HUES48 (cell line): ENCODE measurements at regions not wholly inside any gene's neighbourhood (a gene's known extent, or its start where the extent isn't known, plus 50 kb on each side); places are given as distances from the start of the nearest gene placed in this dataset.

ENCODE experiments used
- H3K27ac ChIP-seq: one replicate; pipeline ENCODE4 v1.7.0; 2013; ENCODE audit warnings: low read depth, low read length, inconsistent platforms
- H3K27me3 ChIP-seq: 2 replicates; pipeline ENCODE4 v1.6.1; 2013; ENCODE audit warnings: mild to moderate bottlenecking, low read length; ENCODE audit not compliant: control insufficient read depth, insufficient read depth
- H3K36me3 ChIP-seq: 2 replicates; pipeline ENCODE4 v1.6.1; 2013; ENCODE audit warnings: low read length; ENCODE audit not compliant: control insufficient read depth, insufficient read depth
- H3K4me1 ChIP-seq: 2 replicates; pipeline ENCODE4 v1.6.1; 2013; ENCODE audit warnings: mild to moderate bottlenecking, low read length; ENCODE audit not compliant: control insufficient read depth, insufficient read depth
- H3K4me3 ChIP-seq: 2 replicates; pipeline ENCODE4 v1.5.1; 2013; ENCODE audit warnings: mild to moderate bottlenecking, low read depth, low read length
- H3K9ac ChIP-seq: 2 replicates; pipeline ENCODE4 v1.6.1; 2013; ENCODE audit warnings: mild to moderate bottlenecking, low read depth, low read length, moderate library complexity
- H3K9me3 ChIP-seq: 2 replicates; pipeline ENCODE4 v1.6.1; 2013; ENCODE audit warnings: low read length; ENCODE audit not compliant: control insufficient read depth, insufficient read depth

DNA sequence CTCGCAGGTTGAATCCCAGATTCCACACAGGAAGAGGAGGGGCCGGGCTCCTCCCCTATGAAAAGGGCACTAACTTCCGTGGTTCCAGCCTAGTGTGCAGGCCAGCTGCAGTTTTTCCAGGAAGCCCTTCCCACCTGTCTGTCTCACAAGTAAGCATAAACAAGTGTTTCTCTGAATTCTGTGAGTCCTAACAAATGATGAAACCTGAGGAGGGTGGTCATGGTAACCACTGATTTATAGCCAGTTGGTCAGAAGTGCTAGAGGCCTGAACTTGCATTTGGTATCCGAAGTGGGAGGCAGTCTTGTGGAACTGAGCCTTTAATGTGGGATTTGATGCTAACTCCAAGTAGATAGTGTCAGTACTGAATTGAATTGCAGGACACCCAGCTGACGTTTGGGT is 54.7 kb upstream of the STEAP4 start:
- H3K36me3 ChIP-seq = no peaks in the 10 kb centered on the region
- H3K9me3 ChIP-seq = no peaks in the 10 kb centered on the region
- H3K4me3 ChIP-seq = no peak overlapping the region
- H3K4me1 ChIP-seq = peaks cover 7% of the 10 kb centered on the region
- H3K27ac ChIP-seq = no peak overlapping the region
- no peak overlapping the region for H3K9ac ChIP-seq
- no peaks in the 10 kb centered on the region for H3K27me3 ChIP-seq

DNA sequence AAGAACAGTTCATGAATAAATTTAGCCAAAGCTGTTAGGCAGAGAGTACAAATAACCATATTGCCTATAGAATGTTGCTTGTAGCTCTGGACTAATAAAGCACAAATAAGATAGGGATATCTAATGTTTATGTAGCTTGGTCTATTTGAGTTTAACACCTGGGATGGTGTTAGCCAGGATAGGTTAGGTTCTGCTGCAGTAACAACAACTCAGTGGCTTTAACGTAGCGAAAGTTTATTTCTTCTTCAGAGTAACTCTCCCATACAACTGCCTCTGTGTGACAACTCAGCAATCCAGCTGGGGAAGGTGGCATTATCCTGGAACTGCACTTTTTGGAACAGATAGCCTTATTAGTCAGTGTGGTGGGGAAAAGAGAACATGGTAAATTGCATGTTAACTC is 52.2 kb upstream of the STEAP4 start:
- H3K4me3 ChIP-seq = no peak overlapping the region
- no peaks in the 10 kb centered on the region for H3K36me3 ChIP-seq
- no peaks in the 10 kb centered on the region for H3K9me3 ChIP-seq
- peaks cover 5% of the 10 kb centered on the region for H3K4me1 ChIP-seq
- no peak overlapping the region for H3K27ac ChIP-seq
- no peak overlapping the region for H3K9ac ChIP-seq
- H3K27me3 ChIP-seq = no peaks in the 10 kb centered on the region

DNA sequence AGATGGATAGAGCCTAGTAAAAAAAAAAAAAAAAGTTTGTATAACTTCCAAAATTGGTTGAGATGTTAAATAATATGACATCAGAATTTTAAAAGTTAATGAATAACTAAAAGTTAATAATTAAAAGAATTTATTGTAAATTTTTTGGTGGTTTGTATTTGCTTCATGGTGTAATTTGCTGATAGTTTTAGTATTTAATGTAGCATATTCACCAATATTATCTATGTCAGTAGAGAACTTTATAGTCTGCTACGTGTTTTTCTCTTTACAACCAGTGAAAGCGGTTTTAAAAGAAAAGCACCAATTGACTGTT is 51.8 kb upstream of the STEAP4 start:
- peaks cover 4% of the 10 kb centered on the region; the same call in 1 of the 2 replicates for H3K4me1 ChIP-seq
- H3K4me3 ChIP-seq = no peak overlapping the region
- H3K9me3 ChIP-seq = no peaks in the 10 kb centered on the region
- no peak overlapping the region for H3K9ac ChIP-seq
- H3K27me3 ChIP-seq = no peaks in the 10 kb centered on the region
- H3K36me3 ChIP-seq = no peaks in the 10 kb centered on the region
- H3K27ac ChIP-seq = no peak overlapping the region

DNA sequence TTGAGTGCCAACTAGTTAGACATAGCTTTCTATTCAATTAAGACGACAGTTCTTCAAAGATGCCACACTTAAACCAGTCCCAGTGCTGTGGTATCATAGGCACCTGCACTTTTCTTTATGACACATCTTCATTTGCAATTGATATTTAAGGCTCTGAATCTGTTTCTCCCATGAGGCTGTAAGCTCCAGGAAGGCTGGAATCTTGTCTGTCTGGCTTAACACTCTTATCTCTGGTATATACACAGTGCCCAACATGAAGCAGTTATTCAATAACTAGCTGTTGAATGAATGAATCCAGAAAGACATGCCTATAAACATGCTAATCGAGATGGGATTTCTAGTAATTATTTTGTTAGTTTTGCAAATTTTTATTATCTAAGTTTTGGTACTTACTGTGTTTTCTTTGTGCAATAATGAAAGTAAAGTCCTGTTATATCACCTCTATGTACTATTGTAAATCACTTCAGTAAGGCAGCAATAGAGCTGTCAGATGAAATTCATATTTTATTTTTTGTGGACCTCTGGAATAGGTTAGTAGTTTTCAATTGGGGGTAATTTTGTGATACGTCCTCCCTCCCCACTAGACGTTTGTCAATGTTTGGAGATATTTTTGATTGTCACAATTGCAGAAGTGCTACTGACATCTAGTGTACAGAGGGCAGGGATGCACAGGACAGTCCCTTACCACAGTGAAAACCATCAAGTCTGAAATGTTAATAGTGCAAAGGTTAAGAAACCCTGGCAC is 51.3 kb upstream of the STEAP4 start:
- H3K9me3 ChIP-seq = no peaks in the 10 kb centered on the region
- H3K4me3 ChIP-seq = no peak overlapping the region
- H3K27ac ChIP-seq = no peak overlapping the region
- no peak overlapping the region for H3K9ac ChIP-seq
- no peaks in the 10 kb centered on the region for H3K4me1 ChIP-seq
- H3K27me3 ChIP-seq = no peaks in the 10 kb centered on the region
- H3K36me3 ChIP-seq = no peaks in the 10 kb centered on the region

DNA sequence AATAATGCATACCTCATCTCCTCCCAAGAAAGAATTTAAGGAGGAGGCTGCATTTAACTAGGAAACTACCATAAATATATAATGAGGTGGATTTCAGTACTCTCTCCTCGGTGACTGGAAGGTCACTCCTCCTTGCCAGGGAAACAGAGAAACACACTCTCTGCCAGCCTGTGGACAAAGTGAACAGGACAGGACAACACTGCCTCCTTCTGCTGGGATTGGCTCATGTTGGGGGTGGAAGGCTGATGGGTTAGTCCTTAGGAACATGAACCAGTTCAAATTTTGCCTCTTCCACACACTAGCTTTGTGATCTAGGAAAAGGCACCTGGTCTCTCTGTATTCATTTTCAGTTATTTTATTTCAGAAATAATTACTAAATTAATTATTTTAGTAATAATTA is 50.6 kb upstream of the STEAP4 start:
- no peaks in the 10 kb centered on the region for H3K27me3 ChIP-seq
- no peaks in the 10 kb centered on the region for H3K36me3 ChIP-seq
- no peak overlapping the region for H3K4me3 ChIP-seq
- H3K4me1 ChIP-seq = no peaks in the 10 kb centered on the region
- no peak overlapping the region for H3K27ac ChIP-seq
- H3K9ac ChIP-seq = no peak overlapping the region
- H3K9me3 ChIP-seq = no peaks in the 10 kb centered on the region
